Transverse colon (tissue), 4 donors: ENCODE measurements at regions not wholly inside any gene's neighbourhood (a gene's known extent, or its start where the extent isn't known, plus 50 kb on each side); places are given as distances from the start of the nearest gene placed in this dataset.

Experiments
- DNase-seq: peaks from one replicate; pipeline ENCODE4 v3.0.0-alpha.2; 2019
- H3K27ac ChIP-seq, 4 donors: fragments of 200-600 bp; sonication (generic); 2 replicates each; pipeline ENCODE4 v1.5.1; 2016 to 2018; ENCODE audit warnings: inconsistent platforms in 4 of 4
- H3K27me3 ChIP-seq: fragments of 200-600 bp; sonication (generic); 2 replicates; pipeline ENCODE4 v1.5.1; 2017; ENCODE audit warnings: inconsistent platforms
- H3K36me3 ChIP-seq, 4 donors: fragments of 200-600 bp; sonication (generic); 2 replicates each; pipeline ENCODE4 v1.5.1; 2017 to 2019; ENCODE audit warnings: inconsistent platforms in 4 of 4
- H3K4me1 ChIP-seq, 4 donors: fragments of 200-600 bp; sonication (generic); 2 replicates each; pipeline ENCODE4 v1.5.1; 2017 to 2020; ENCODE audit warnings: inconsistent platforms in 4 of 4
- H3K4me3 ChIP-seq, 4 donors: fragments of 200-600 bp; sonication (generic); 1 replicate in 1 of 4; 2 replicates in 3 of 4; pipeline versions ENCODE4 v1.5.1 to v1.6.1; 2017 to 2019; ENCODE audit warnings: inconsistent platforms in 4 of 4
- H3K9me3 ChIP-seq, 2 donors: fragments of 200-600 bp; sonication (generic); 2 replicates each; pipeline ENCODE4 v1.5.1; 2017 to 2019; ENCODE audit warnings: inconsistent platforms in 2 of 2
- EP300 ChIP-seq: sonication (generic); formaldehyde crosslinking; IDR thresholded peaks from one replicate; pipeline ENCODE4 v1.6.1; 2017; ENCODE audit warnings: antibody characterized with exemption, low read depth
- POLR2A ChIP-seq: fragments of 450-650 bp; IDR thresholded peaks from one replicate; pipeline ENCODE4 v1.6.1; 2016; ENCODE audit warnings: antibody characterized with exemption, mild to moderate bottlenecking, moderate library complexity
- POLR2AphosphoS5 ChIP-seq, 3 donors: sonication (generic); formaldehyde crosslinking; IDR thresholded peaks; one replicate each; pipeline ENCODE4 v1.6.1; 2016; ENCODE audit warnings: antibody characterized with exemption in 3 of 3
- WGBS, 2 donors: methylation state at CpG; one replicate each; pipeline ENCODE4 v1.1.5; 2018; ENCODE audit warnings: low coverage in 1 of 2; 5-methylcytosine and 5-hydroxymethylcytosine counted together
- in situ Hi-C, 4 donors: fragments of 200-750 bp; cut with MboI; loops; one replicate each; pipeline versions ENCODE4 v1.15.0 to v1.15.1; 2017; ENCODE audit warnings: low sequenced_read_pairs in 3 of 4, low pct_ligation_motif_present in 1 of 4, low pct_unique_long_range_greater_than_20kb in 1 of 4
- intact Hi-C: fragments of 100-400 bp; cut with DNase I; formaldehyde crosslinking; loops from one replicate; pipeline ENCODE4 v1.15.1; 2023; ENCODE audit warnings: low total_unique reads
- TF ChIP-seq, protein P1 (sequence below), 5 experiments: fragments of 200-600 bp in 3 of 5; fragments of 450-650 bp in 2 of 5; sonication (generic) in 3 of 5; IDR thresholded peaks; 1 replicate in 2 of 5; 2 replicates in 3 of 5; pipeline ENCODE4 v1.5.1; 2016 to 2017; ENCODE audit warnings: antibody characterized with exemption in 5 of 5, inconsistent platforms in 3 of 5, mild to moderate bottlenecking in 2 of 5, moderate library complexity in 1 of 5

DNA sequence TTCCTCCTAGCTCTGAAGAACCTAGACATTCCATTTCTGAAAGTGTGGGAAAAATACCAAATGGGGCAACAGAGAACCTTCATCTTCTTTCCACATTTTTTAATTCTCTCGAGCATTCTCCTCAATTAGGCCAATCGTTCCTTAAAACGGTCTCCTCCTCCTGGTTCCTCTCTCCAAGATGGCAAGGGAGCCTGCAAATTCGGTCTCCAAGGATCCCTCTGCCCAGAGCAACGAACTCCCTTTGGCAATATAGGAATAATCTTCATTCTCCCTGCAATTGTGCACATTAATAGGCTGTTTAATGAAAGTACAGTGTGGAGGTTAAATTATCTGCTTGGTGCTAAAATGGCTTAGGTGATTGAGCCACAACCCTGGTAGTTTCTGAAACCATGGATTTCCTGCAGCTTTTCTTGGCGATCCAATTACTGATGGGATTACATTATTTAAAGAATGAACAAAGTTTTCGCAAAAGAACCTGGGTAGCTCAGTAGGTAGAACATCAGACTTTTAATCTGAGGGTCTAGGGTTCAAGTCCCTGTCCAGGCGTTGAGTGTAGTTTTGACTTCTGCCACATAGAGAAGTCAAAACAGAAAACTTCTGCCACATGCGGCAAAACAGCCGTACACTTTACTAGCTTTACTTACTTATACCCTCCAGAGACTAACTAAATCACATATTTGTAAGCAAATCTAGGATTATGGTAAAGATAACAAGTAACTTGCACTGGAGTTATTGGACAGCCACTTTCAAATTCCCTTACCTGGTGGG lies 102.9 kb upstream of the ZNF184 start:
- no peak overlapping the region for H3K4me3 ChIP-seq
- no peaks in the 10 kb centered on the region for H3K36me3 ChIP-seq
- no peak overlapping the region for H3K27ac ChIP-seq
- H3K27me3 ChIP-seq: peaks cover 27% of the 10 kb centered on the region
- TF ChIP-seq EP300: no peak
- TF ChIP-seq, protein P1, sequence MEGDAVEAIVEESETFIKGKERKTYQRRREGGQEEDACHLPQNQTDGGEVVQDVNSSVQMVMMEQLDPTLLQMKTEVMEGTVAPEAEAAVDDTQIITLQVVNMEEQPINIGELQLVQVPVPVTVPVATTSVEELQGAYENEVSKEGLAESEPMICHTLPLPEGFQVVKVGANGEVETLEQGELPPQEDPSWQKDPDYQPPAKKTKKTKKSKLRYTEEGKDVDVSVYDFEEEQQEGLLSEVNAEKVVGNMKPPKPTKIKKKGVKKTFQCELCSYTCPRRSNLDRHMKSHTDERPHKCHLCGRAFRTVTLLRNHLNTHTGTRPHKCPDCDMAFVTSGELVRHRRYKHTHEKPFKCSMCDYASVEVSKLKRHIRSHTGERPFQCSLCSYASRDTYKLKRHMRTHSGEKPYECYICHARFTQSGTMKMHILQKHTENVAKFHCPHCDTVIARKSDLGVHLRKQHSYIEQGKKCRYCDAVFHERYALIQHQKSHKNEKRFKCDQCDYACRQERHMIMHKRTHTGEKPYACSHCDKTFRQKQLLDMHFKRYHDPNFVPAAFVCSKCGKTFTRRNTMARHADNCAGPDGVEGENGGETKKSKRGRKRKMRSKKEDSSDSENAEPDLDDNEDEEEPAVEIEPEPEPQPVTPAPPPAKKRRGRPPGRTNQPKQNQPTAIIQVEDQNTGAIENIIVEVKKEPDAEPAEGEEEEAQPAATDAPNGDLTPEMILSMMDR (IDR thresholded peaks at IDR 0.05): no peak
- no peak for TF ChIP-seq POLR2AphosphoS5 (IDR thresholded peaks at IDR 0.05)
- no peak for TF ChIP-seq POLR2A
- in situ Hi-C loops: no loop called here
- DNase-seq: no peak
- 63 to 65% methylated on average over 9 to 10 of the region's 10 CpGs for WGBS, 2 donors
- intact Hi-C loops: no loop called here
- no peaks in the 10 kb centered on the region for H3K9me3 ChIP-seq
- H3K4me1 ChIP-seq: no peaks in the 10 kb centered on the region

DNA sequence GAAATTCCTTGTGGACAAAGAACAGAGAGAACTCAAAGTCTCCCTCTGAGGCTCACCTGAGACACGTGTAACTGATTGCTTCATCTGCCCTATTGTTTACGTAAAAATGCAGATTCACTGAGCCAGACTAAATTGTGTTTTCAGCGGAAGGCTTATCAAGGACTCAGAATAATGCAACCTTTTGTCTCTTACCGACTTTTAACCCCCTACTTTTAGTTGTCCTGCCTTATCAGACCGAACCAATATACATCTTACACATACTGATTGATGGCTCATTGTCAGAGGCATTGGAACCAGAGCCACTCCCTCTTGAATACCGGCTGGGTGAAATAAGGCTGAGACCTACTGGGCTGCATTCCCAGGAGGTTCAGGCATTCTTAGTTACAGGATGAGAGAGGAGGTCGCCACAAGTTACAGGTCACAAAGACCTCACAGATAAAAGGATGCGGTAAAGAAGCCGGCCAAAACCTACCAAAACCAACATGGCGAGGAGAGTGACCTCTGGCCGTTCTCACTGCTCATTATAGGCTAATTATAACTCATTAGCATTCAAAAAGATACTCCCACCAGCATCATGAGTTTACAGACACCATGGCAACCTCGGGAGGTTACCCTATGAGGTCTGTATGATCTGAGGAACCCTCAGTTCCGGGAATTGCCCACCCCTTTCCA lies 95.5 kb upstream of the ZNF184 start:
- H3K9me3 ChIP-seq: no peaks in the 10 kb centered on the region
- H3K27ac ChIP-seq: no peak overlapping the region
- H3K4me3 ChIP-seq: no peak overlapping the region
- no peaks in the 10 kb centered on the region for H3K36me3 ChIP-seq
- intact Hi-C loops: no loop called here
- DNase-seq: no peak
- no peaks in the 10 kb centered on the region for H3K4me1 ChIP-seq
- 56% methylated on average over 8 to 13 of the region's 13 CpGs for WGBS, 2 donors
- in situ Hi-C loops: no loop called here
- no peak for TF ChIP-seq POLR2AphosphoS5 (IDR thresholded peaks at IDR 0.05)
- no peak for TF ChIP-seq EP300
- TF ChIP-seq, protein P1 (IDR thresholded peaks at IDR 0.05): no peak
- TF ChIP-seq POLR2A: no peak
- H3K27me3 ChIP-seq: peaks cover 69% of the 10 kb centered on the region

DNA sequence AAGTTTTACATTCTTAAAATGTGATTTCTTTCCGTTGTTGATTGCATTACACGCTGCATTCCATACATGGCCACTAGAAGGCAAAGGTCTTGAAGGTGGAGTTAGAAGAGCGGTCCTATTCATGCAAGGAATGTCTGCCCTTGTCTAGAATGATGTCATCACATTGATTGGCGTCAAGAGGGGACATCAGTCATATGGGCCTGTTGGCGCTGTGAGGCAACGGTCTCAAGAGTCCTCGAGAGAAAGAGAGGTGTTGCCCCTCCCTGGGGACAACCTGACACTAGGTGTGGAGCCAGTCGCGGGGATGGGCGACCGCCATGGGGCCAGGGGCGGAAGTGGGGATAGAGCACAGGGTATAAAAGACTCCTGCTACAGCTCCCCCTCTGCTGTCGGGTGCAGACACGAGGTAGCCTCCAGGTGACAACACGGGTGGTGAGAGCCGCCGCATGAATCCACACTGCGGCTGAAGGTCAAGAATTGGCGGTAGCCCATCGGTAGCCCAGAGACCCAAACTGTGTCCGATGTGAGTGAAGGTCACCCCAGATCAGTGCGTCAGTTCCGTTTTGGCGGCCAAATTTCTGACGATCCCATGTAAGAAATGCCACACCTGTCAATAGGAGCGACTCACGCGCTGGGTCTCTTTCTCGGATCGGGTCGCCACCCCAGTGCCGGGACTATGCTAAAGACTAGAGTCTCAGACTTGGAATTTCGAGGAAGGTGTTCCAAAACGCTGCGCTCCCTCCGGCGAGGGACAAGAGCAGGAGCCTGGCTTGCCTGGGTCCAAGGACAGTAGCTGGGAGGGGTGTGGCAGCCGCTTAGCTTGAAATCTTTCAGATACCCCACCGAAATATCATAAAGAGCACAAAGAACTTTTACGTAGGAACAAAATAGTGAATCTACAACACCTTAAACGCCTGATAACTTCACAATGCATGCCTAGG lies 93.2 kb upstream of the ZNF184 start:
- H3K36me3 ChIP-seq: no peaks in the 10 kb centered on the region
- in situ Hi-C loops: no loop called here
- no peaks in the 10 kb centered on the region for H3K4me1 ChIP-seq
- intact Hi-C loops: no loop called here
- H3K27ac ChIP-seq: no peak overlapping the region
- no peaks in the 10 kb centered on the region for H3K9me3 ChIP-seq
- no peak for DNase-seq
- TF ChIP-seq EP300 (no peak), POLR2AphosphoS5 (IDR thresholded peaks at IDR 0.05) (no peak), POLR2A (no peak)
- TF ChIP-seq, protein P1 (IDR thresholded peaks at IDR 0.05): no peak
- no peak overlapping the region for H3K4me3 ChIP-seq
- peaks cover 91% of the 10 kb centered on the region for H3K27me3 ChIP-seq
- WGBS, 2 donors: 10 to 23% methylated on average over 7 to 41 of the region's 41 CpGs

DNA sequence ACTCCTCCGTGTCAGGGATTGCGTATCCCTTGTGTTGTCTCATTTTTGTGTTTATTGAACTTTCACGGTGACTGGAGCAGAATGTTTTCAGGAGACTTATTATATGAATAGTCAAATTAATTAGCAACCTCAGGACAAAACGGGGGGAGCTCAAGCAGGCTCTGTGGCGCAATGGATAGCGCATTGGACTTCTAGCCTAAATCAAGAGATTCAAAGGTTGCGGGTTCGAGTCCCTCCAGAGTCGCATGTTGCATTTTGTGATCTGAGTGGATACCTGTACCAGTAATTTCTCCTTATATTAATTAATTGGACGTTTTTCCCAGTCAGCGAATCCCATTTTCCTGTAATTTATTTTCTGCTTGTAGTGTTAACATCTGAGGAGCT lies 89.1 kb upstream of the ZNF184 start:
- Histone ChIP-seq H3K9me3 (no peaks in the 10 kb centered on the region), H3K27me3 (peaks cover 100% of the 10 kb centered on the region), H3K4me3 (no peak overlapping the region), H3K36me3 (no peaks in the 10 kb centered on the region), H3K27ac (no peak overlapping the region), H3K4me1 (peaks cover 0 to 6% (median 0%) of the 10 kb centered on the region in 4 donors)
- no peak for TF ChIP-seq POLR2AphosphoS5 (IDR thresholded peaks at IDR 0.05)
- TF ChIP-seq, protein P1 (IDR thresholded peaks at IDR 0.05): no peak
- 35 to 40% methylated on average over 10 to 11 of the region's 11 CpGs for WGBS, 2 donors
- intact Hi-C loops: no loop called here
- in situ Hi-C loops: no loop called here
- no peak for DNase-seq
